Mucosa of descending colon (tissue), 3 donors: ENCODE measurements at regions not wholly inside any gene's neighbourhood (a gene's known extent, or its start where the extent isn't known, plus 50 kb on each side); places are given as distances from the start of the nearest gene placed in this dataset.

Source experiments
- ATAC-seq: fragments of 200-7000 bp; cut with Tn5 transposase; one replicate; pipeline ENCODE4 v1.9.1; 2020; ENCODE audit warnings: mild to moderate bottlenecking, moderate library complexity
- DNase-seq, 3 donors: peaks; one replicate each; pipeline ENCODE4 v3.0.0-alpha.2; 2020
- H3K36me3 ChIP-seq: fragments of 200-600 bp; one replicate; pipeline ENCODE4 v1.8.0; 2021; ENCODE audit warnings: low read depth, mild to moderate bottlenecking
- H3K4me1 ChIP-seq: fragments of 200-600 bp; one replicate; pipeline ENCODE4 v1.8.0; 2021; ENCODE audit warnings: low read depth, mild to moderate bottlenecking
- H3K4me3 ChIP-seq: fragments of 200-600 bp; one replicate; pipeline ENCODE4 v1.8.0; 2021; ENCODE audit warnings: mild to moderate bottlenecking
- H3K9me3 ChIP-seq: fragments of 200-600 bp; one replicate; pipeline ENCODE4 v1.8.0; 2021; ENCODE audit warnings: mild to moderate bottlenecking
- CTCF ChIP-seq: fragments of 200-600 bp; IDR thresholded peaks from one replicate; pipeline ENCODE4 v1.8.0; 2022; ENCODE audit warnings: antibody characterized with exemption, mild to moderate bottlenecking
- intact Hi-C, 2 donors: fragments of 100-400 bp; cut with DNase I in 1 of 2; cut with micrococcal nuclease in 1 of 2; formaldehyde crosslinking; loops; one replicate each; pipeline versions ENCODE4 v1.11.0 to v1.11.1; 2022; cut with DNase I, micrococcal nuclease
- donor health status: DM: no; HTN: no; CAD: no; lungs with moderate emphysema.
- donor health status: DM: no; HTN: no; CAD: no.
- donor health status: DM: no; HTN: yes; CAD: no.

- intact Hi-C loops = no loop called here
- ATAC-seq = no peak
- H3K4me1 ChIP-seq = no peaks in the 10 kb centered on the region
- DNase-seq = no peak
- no peaks in the 10 kb centered on the region for H3K36me3 ChIP-seq
- H3K4me3 ChIP-seq = no peak overlapping the region
- TF ChIP-seq CTCF = no peak
- H3K9me3 ChIP-seq = no peaks in the 10 kb centered on the region
Measured at GRCh38 chr16:79393127-79393526, 207.4 kb downstream of the MAF start.

GRCh38 chr16:79392081-79392480, 208.5 kb downstream of the MAF start:
- H3K9me3 ChIP-seq = no peaks in the 10 kb centered on the region
- intact Hi-C loops = no loop called here
- DNase-seq (no peak), ATAC-seq (no peak)
- TF ChIP-seq CTCF = no peak
- no peaks in the 10 kb centered on the region for H3K4me1 ChIP-seq
- H3K4me3 ChIP-seq = no peak overlapping the region
- no peaks in the 10 kb centered on the region for H3K36me3 ChIP-seq

GRCh38 chr16:79391395-79391794, 209.1 kb downstream of the MAF start:
- DNase-seq (no peak), ATAC-seq (no peak)
- no peak overlapping the region for H3K4me3 ChIP-seq
- H3K4me1 ChIP-seq = no peaks in the 10 kb centered on the region
- intact Hi-C loops = no loop called here
- no peaks in the 10 kb centered on the region for H3K9me3 ChIP-seq
- no peaks in the 10 kb centered on the region for H3K36me3 ChIP-seq
- no peak for TF ChIP-seq CTCF

- no peak for TF ChIP-seq CTCF
- H3K36me3 ChIP-seq = no peaks in the 10 kb centered on the region
- no peak for ATAC-seq
- intact Hi-C loops = no loop called here
- H3K4me3 ChIP-seq = no peak overlapping the region
- no peak for DNase-seq
- H3K9me3 ChIP-seq = no peaks in the 10 kb centered on the region
- no peaks in the 10 kb centered on the region for H3K4me1 ChIP-seq
Measured at GRCh38 chr16:79390481-79391051, 210.0 kb downstream of the MAF start.

GRCh38 chr16:79388396-79388795, 212.1 kb downstream of the MAF start:
- Histone ChIP-seq H3K36me3 (no peaks in the 10 kb centered on the region), H3K9me3 (no peaks in the 10 kb centered on the region), H3K4me1 (no peaks in the 10 kb centered on the region), H3K4me3 (no peak overlapping the region)
- intact Hi-C loops = no loop called here
- no peak for DNase-seq
- ATAC-seq = no peak
- TF ChIP-seq CTCF = no peak

GRCh38 chr16:79386299-79386698, 214.2 kb downstream of the MAF start:
- H3K4me1 ChIP-seq = no peaks in the 10 kb centered on the region
- intact Hi-C loops = no loop called here
- no peak for TF ChIP-seq CTCF
- no peaks in the 10 kb centered on the region for H3K36me3 ChIP-seq
- DNase-seq = no peak
- H3K9me3 ChIP-seq = no peaks in the 10 kb centered on the region
- H3K4me3 ChIP-seq = no peak overlapping the region
- ATAC-seq = no peak
